Peyer's patch (tissue), 4 donors: ENCODE measurements at regions not wholly inside any gene's neighbourhood (a gene's known extent, or its start where the extent isn't known, plus 50 kb on each side); places are given as distances from the start of the nearest gene placed in this dataset.

Experiments
- CTCF ChIP-seq, 6 experiments: fragments of 450-650 bp in 4 of 6; fragments of 200-600 bp in 2 of 6; sonication (generic) in 1 of 6; IDR thresholded peaks; one replicate each; pipeline ENCODE4 v1.5.1; 2017 to 2019; ENCODE audit warnings: antibody characterized with exemption in 6 of 6, mild to moderate bottlenecking in 3 of 6, moderate library complexity in 1 of 6
- POLR2A ChIP-seq, 2 donors: fragments of 450-650 bp; IDR thresholded peaks; one replicate each; pipeline ENCODE4 v1.5.1; 2017; ENCODE audit warnings: antibody characterized with exemption in 2 of 2, mild to moderate bottlenecking in 2 of 2, moderate library complexity in 2 of 2

DNA sequence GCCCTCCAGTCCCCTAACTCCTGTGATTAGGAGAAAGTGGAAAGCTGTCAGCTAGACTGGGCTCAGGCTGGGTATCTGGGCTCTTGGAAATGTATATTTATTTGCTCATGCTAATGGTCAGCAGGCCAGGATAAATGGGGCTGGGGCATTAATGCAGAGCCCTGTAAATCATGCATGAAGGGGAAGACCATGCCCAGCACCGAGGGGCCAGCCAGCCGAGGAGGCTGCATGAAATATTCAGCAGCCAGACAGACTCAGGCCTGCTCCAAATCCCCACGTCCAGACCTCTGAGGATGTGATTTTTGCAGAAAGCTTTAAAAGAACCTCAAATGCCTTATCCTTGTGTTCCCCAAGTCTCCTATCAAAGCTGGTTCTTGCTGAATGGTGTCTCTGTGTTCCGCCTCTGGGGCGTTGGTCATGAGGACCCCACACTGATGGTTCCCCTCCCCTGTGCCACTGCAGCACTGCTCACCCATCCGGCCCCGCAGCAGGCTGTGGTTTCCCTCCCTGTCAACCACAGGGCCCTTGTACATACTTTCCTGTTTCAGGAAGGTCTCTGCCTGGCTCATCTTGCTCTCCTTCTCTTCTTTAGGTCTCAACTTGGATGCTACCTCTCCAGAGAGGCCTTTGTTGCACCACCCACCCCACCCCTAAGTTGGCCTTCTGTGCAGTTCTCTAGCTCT, 358.4 kb downstream of the CDH26 start:
- TF ChIP-seq CTCF (IDR thresholded peaks at IDR 0.05) (no peak), POLR2A (IDR thresholded peaks at IDR 0.05) (no peak)
